Cardiac fibroblast (primary cell): ENCODE measurements at regions not wholly inside any gene's neighbourhood (a gene's known extent, or its start where the extent isn't known, plus 50 kb on each side); places are given as distances from the start of the nearest gene placed in this dataset.
A peak's percentile ranks its signal among the peaks of the same experiment; 100 is the strongest.

Source experiments
- DNase-seq, 2 donors: peaks; one replicate each; pipeline versions ENCODE4 v3.0.0 to v3.0.0-alpha.2; 2010; ENCODE audit warnings: low read depth in 2 of 2
- H3K4me3 ChIP-seq, 2 donors: replicated peaks in 1 of 2; 1 replicate in 1 of 2; 2 replicates in 1 of 2; pipeline ENCODE4 v1.5.1; 2011; ENCODE audit warnings: low read depth in 2 of 2, low read length in 2 of 2, mild to moderate bottlenecking in 2 of 2, moderate library complexity in 1 of 2
- TF ChIP-seq, protein P1 (sequence below): IDR thresholded peaks from one replicate; pipeline ENCODE4 v1.5.1; 2011; ENCODE audit warnings: low read depth, mild to moderate bottlenecking, low read length, inconsistent platforms

DNA sequence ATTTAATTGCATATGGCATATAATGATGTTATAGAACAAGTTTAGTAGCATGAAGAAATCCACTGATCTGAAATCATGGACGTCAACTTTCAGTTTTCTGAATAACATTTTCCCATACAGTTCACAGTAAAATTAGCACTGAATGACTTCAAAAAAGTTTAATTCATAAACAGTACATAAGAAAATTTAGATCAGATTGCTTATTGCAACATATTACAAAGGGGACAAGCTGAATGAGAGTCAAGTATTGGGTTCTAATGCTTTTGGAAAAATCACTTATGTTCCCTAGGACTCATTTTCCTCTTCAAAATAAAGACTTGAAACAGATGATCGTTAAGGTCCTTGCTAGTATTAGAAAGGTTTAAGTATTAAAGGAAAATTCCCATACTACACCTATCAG is 898.3 kb upstream of the INTU start:
- TF ChIP-seq, protein P1, sequence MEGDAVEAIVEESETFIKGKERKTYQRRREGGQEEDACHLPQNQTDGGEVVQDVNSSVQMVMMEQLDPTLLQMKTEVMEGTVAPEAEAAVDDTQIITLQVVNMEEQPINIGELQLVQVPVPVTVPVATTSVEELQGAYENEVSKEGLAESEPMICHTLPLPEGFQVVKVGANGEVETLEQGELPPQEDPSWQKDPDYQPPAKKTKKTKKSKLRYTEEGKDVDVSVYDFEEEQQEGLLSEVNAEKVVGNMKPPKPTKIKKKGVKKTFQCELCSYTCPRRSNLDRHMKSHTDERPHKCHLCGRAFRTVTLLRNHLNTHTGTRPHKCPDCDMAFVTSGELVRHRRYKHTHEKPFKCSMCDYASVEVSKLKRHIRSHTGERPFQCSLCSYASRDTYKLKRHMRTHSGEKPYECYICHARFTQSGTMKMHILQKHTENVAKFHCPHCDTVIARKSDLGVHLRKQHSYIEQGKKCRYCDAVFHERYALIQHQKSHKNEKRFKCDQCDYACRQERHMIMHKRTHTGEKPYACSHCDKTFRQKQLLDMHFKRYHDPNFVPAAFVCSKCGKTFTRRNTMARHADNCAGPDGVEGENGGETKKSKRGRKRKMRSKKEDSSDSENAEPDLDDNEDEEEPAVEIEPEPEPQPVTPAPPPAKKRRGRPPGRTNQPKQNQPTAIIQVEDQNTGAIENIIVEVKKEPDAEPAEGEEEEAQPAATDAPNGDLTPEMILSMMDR: no peak
- DNase-seq: no peak
- no peak overlapping the region for H3K4me3 ChIP-seq

DNA sequence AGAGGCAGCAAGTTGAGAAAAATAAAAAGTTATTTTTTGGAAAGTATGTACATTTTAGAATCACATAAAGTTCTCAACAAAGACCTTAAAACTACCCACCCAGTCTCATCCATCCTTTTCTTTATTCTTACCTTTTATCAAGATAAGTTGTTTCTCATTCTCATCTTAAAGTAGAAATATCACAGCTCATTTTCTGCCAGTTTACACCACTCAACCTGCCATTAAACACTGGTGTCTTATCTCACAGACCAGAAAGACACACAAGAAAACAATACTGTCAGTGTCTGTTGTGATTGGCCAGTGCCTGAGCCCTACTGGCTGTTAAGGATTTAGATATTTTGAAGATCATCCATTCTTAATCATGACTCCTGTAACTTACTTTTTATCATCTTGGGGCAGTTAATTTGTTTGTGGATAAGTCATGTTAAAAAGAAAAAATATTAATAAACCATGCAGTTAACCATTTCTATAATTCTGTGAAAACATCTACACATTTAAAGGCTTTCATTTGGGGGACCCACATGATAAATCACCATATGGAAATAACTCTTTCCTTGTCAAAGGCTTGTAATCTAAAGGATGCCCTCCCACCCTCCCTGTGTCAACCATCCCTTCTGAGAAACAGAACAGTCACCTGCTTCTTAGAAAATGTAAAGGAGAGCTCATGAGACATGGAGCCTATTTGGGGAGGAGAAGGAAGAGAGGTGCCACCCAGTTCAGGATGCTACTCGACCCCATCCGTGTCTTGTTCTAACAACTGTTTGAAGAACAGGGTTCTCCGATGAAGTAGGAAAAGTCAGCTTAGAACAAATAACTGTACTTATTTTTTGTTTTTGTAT is 897.2 kb upstream of the INTU start:
- DNase-seq: no peak
- H3K4me3 ChIP-seq: no peak overlapping the region
- TF ChIP-seq, protein P1: no peak

DNA sequence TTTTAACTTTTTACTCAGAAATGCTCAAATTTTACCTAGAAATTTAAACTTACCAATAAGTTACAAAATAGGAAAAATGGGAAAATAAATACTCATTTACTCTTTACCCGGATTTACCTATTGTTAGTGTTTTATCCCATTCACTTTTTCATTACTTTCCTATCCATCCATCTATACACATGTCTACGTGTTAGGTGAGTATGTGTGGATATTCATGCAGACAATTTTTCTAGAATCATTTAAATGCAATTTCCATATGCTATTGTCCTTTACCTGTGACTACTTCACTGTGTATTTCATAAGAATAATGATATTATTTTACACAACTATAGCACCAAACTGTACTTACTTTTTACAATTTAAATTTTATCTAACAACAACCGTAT is 896.6 kb upstream of the INTU start:
- no peak overlapping the region for H3K4me3 ChIP-seq
- no peak for DNase-seq
- TF ChIP-seq, protein P1: no peak

DNA sequence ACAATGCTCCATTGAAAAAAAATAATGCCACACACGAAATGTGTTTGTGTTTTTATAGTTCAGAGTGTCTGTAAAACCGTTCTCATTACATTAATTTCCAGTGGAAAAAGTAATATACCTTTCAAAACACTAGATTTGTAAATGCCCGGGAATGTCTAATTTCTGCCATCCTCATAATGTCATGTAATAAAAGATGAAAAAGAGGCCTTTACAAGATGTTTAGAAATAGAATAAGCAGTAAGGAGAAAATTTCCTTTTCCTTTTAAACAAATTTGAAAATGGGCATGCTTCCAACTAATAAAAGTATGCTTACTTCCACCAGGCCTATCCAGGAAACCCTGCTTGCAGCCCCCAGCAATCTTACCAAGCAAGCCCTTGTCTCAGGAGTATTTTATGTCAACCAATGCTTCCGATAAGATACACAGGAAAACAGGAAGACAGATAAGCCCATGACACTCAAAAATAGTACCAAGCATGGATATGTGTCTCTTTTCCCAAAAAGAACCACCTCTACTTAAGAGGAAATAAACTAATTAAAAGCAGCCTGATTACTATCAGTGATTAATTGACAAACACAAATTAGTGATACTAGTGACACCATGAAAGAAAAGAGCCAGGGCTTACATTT is 894.7 kb upstream of the INTU start:
- TF ChIP-seq, protein P1: no peak
- H3K4me3 ChIP-seq: no peak overlapping the region
- no peak for DNase-seq

DNA sequence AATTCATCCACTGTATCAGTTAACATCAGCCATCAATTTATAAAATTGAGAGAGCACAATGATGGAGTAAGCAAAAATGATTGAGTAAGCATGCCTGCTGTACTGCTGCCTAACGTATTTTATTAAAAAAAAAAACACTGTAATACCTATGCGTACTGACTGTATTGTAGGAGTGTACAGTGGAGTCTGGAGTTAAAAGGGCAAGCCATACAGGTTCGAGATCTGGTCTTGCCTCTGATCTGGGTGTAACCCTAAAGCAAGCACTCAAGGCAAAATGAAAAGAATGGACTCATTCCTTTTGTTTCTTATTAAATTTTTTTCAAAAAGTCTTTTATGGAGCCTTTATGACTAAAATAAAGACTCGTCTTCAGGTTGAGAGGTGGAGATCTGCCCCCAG is 894.2 kb upstream of the INTU start:
- DNase-seq: no peak
- TF ChIP-seq, protein P1: no peak
- H3K4me3 ChIP-seq: no peak overlapping the region

DNA sequence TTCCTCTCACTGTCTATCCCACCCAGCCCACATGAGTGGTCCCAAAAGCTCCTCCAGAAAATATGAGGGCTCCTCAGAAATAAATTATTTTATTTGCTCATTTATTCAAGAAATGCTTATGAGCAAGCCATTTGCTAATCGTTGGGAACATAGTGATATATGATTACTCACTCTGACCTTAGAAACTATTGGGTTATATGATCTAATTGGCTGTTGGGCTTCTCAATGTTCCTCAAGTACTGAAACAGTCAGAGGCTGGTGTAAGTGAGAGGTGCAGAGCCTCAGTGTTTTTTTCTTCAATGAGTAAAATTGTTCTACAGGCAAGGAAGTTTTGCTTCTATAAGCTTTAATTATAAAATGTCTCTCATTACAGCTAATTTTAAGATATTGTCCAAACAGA is 893.8 kb upstream of the INTU start:
- DNase-seq: peak in 1 of 2 donors; percentile 50
- no peak overlapping the region for H3K4me3 ChIP-seq
- TF ChIP-seq, protein P1: no peak
